Loucy (cell line): ENCODE measurements at regions not wholly inside any gene's neighbourhood (a gene's known extent, or its start where the extent isn't known, plus 50 kb on each side); places are given as distances from the start of the nearest gene placed in this dataset.

Experiments
- H2AFZ ChIP-seq: fragments of 200-600 bp; sonication (generic); 2 replicates; pipeline ENCODE4 v1.6.0; 2016; ENCODE audit warnings: antibody characterized with exemption, mild to moderate bottlenecking, low read length, moderate library complexity
- H3F3A ChIP-seq: fragments of 200-600 bp; 2 replicates; pipeline ENCODE4 v1.6.0; 2016; ENCODE audit warnings: antibody characterized with exemption, low read depth, mild to moderate bottlenecking
- H3K27me3 ChIP-seq: fragments of 200-600 bp; sonication (generic); 2 replicates; pipeline ENCODE4 v1.6.1; 2014; ENCODE audit warnings: low read length, mild to moderate bottlenecking; ENCODE audit not compliant: insufficient read depth, poor library complexity, severe bottlenecking
- H3K36me3 ChIP-seq: fragments of 200-600 bp; sonication (generic); 2 replicates; pipeline ENCODE4 v1.6.1; 2016; ENCODE audit warnings: low read length; ENCODE audit not compliant: insufficient read depth
- H3K4me1 ChIP-seq: fragments of 200-600 bp; sonication (generic); 2 replicates; pipeline ENCODE4 v1.5.1; 2014; ENCODE audit warnings: low read length, mild to moderate bottlenecking; ENCODE audit not compliant: insufficient read depth, poor library complexity, severe bottlenecking
- H3K4me2 ChIP-seq: fragments of 200-600 bp; sonication (generic); 2 replicates; pipeline ENCODE4 v1.6.0; 2014; ENCODE audit warnings: antibody characterized with exemption, low read length, low read depth, mild to moderate bottlenecking; ENCODE audit not compliant: poor library complexity, severe bottlenecking
- H3K4me3 ChIP-seq: fragments of 200-600 bp; sonication (generic); 2 replicates; pipeline ENCODE4 v1.5.1; 2014; ENCODE audit warnings: low read length, mild to moderate bottlenecking, mixed read lengths; ENCODE audit not compliant: poor library complexity, severe bottlenecking
- H3K79me2 ChIP-seq: fragments of 200-600 bp; sonication (generic); 2 replicates; pipeline ENCODE4 v1.6.1; 2014; ENCODE audit warnings: low read length; ENCODE audit not compliant: insufficient read depth
- H3K9ac ChIP-seq: fragments of 200-600 bp; sonication (generic); 2 replicates; pipeline ENCODE4 v1.6.0; 2014; ENCODE audit warnings: mild to moderate bottlenecking, low read depth, low read length, moderate library complexity; ENCODE audit not compliant: poor library complexity, severe bottlenecking
- H3K9me2 ChIP-seq: fragments of 200-600 bp; sonication (generic); replicated peaks from 2 replicates; pipeline ENCODE4 v1.6.1; 2016; ENCODE audit warnings: low read depth, low read length, mixed read lengths
- H3K9me3 ChIP-seq: fragments of 200-600 bp; sonication (generic); 2 replicates; pipeline ENCODE4 v1.6.1; 2014; ENCODE audit warnings: mild to moderate bottlenecking, antibody characterized with exemption, low read length, low read depth; ENCODE audit not compliant: insufficient read depth
- H4K20me1 ChIP-seq: fragments of 200-600 bp; sonication (generic); 2 replicates; pipeline ENCODE4 v1.6.0; 2014; ENCODE audit warnings: antibody characterized with exemption, low read length, mild to moderate bottlenecking; ENCODE audit not compliant: insufficient read depth, poor library complexity, severe bottlenecking
- EZH2phosphoT487 ChIP-seq: fragments of 200-600 bp; IDR thresholded peaks from 2 replicates; pipeline ENCODE4 v1.6.1; 2018; ENCODE audit warnings: antibody characterized with exemption, mild to moderate bottlenecking, moderate library complexity, borderline replicate concordance
- TF ChIP-seq, protein P1 (sequence below): fragments of 200-600 bp; sonication (generic); conservative IDR thresholded peaks from 2 replicates; pipeline ENCODE4 v1.5.1; 2014; ENCODE audit warnings: mild to moderate bottlenecking, antibody characterized with exemption, low read length

GRCh38 chr3:22392859-22393258 lies 641.8 kb upstream of the ZNF385D start:
- H4K20me1 ChIP-seq: no peaks in the 10 kb centered on the region
- no peaks in the 10 kb centered on the region for H3K79me2 ChIP-seq
- no peaks in the 10 kb centered on the region for H3K36me3 ChIP-seq
- H3F3A ChIP-seq: no peaks in the 10 kb centered on the region
- no peak overlapping the region for H3K4me3 ChIP-seq
- H3K9ac ChIP-seq: no peak overlapping the region
- H3K27me3 ChIP-seq: no peaks in the 10 kb centered on the region
- H3K4me2 ChIP-seq: no peak overlapping the region
- peaks cover 5% of the 10 kb centered on the region; the same call in 1 of the 2 replicates for H3K9me3 ChIP-seq
- peaks cover 11% of the 10 kb centered on the region for H3K4me1 ChIP-seq
- TF ChIP-seq EZH2phosphoT487: no peak
- TF ChIP-seq, protein P1, sequence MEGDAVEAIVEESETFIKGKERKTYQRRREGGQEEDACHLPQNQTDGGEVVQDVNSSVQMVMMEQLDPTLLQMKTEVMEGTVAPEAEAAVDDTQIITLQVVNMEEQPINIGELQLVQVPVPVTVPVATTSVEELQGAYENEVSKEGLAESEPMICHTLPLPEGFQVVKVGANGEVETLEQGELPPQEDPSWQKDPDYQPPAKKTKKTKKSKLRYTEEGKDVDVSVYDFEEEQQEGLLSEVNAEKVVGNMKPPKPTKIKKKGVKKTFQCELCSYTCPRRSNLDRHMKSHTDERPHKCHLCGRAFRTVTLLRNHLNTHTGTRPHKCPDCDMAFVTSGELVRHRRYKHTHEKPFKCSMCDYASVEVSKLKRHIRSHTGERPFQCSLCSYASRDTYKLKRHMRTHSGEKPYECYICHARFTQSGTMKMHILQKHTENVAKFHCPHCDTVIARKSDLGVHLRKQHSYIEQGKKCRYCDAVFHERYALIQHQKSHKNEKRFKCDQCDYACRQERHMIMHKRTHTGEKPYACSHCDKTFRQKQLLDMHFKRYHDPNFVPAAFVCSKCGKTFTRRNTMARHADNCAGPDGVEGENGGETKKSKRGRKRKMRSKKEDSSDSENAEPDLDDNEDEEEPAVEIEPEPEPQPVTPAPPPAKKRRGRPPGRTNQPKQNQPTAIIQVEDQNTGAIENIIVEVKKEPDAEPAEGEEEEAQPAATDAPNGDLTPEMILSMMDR: no peak
- H3K9me2 ChIP-seq: no peaks in the 10 kb centered on the region
- H2AFZ ChIP-seq: no peak overlapping the region

- Histone ChIP-seq H4K20me1 (no peaks in the 10 kb centered on the region), H3K9ac (no peak overlapping the region), H3K4me3 (no peak overlapping the region), H2AFZ (no peak overlapping the region), H3K9me2 (no peaks in the 10 kb centered on the region), H3F3A (no peaks in the 10 kb centered on the region), H3K27me3 (no peaks in the 10 kb centered on the region), H3K36me3 (no peaks in the 10 kb centered on the region), H3K4me1 (peaks cover 7% of the 10 kb centered on the region), H3K4me2 (no peak overlapping the region), H3K79me2 (no peaks in the 10 kb centered on the region), H3K9me3 (peaks cover 6% of the 10 kb centered on the region)
- TF ChIP-seq, protein P1: no peak
- no peak for TF ChIP-seq EZH2phosphoT487
These were observed 648.6 kb upstream of the ZNF385D start for GRCh38 chr3:22399566-22399965.

DNA sequence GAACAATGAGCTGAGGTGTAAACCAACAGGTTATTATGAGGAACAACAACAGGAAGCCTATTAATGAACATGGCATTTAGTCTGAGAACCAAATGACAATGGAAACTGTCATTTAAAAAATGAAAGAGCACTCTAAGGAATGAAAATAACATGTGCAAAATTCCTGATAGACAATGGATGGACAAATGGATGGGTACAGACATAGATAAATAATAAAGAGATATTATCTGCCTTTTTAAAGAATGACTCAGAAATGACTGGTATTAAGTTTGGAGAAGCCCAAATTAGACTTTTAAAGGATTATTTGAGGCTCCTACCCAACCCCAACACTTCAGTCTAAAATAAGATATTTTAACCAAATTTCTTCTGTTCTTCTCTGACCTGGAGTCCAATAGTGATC lies 650.5 kb upstream of the ZNF385D start:
- TF ChIP-seq, protein P1: no peak
- no peak for TF ChIP-seq EZH2phosphoT487

More for the DNA sequence above, 650.5 kb upstream of the ZNF385D start:
- H3K9ac ChIP-seq: no peak overlapping the region
- H3K4me3 ChIP-seq: no peak overlapping the region
- no peaks in the 10 kb centered on the region for H3K79me2 ChIP-seq
- no peaks in the 10 kb centered on the region for H3F3A ChIP-seq
- no peaks in the 10 kb centered on the region for H4K20me1 ChIP-seq
- H2AFZ ChIP-seq: no peak overlapping the region
- H3K36me3 ChIP-seq: no peaks in the 10 kb centered on the region
- H3K27me3 ChIP-seq: no peaks in the 10 kb centered on the region
- peaks cover 7% of the 10 kb centered on the region for H3K4me1 ChIP-seq
- H3K4me2 ChIP-seq: no peak overlapping the region
- no peaks in the 10 kb centered on the region for H3K9me2 ChIP-seq
- peaks cover 6% of the 10 kb centered on the region for H3K9me3 ChIP-seq
